IPS-11a (cell line): ENCODE measurements at regions not wholly inside any gene's neighbourhood (a gene's known extent, or its start where the extent isn't known, plus 50 kb on each side); places are given as distances from the start of the nearest gene placed in this dataset.

Experiments used
- H3K4me3 ChIP-seq: one replicate; pipeline ENCODE4 v1.5.1; 2013; ENCODE audit warnings: low read depth, low read length, control low read depth

GRCh38 chr1:189350983-189351616, 1126.6 kb downstream of the BRINP3 start:
- H3K4me3 ChIP-seq = no peak overlapping the region

- no peak overlapping the region for H3K4me3 ChIP-seq
These were observed 1125.7 kb downstream of the BRINP3 start for GRCh38 chr1:189351960-189352359.

GRCh38 chr1:189356206-189356605, 1121.5 kb downstream of the BRINP3 start:
- no peak overlapping the region for H3K4me3 ChIP-seq

- no peak overlapping the region for H3K4me3 ChIP-seq
These were observed 1120.3 kb downstream of the BRINP3 start for GRCh38 chr1:189357317-189357716.

- no peak overlapping the region for H3K4me3 ChIP-seq
These were observed 1108.1 kb downstream of the BRINP3 start for GRCh38 chr1:189369612-189370011.

GRCh38 chr1:189374816-189375215, 1102.8 kb downstream of the BRINP3 start:
- H3K4me3 ChIP-seq = no peak overlapping the region

GRCh38 chr1:189405419-189405818, 1072.2 kb downstream of the BRINP3 start:
- H3K4me3 ChIP-seq = no peak overlapping the region

- no peak overlapping the region for H3K4me3 ChIP-seq
These were observed 1067.9 kb downstream of the BRINP3 start for GRCh38 chr1:189409774-189410173.

GRCh38 chr1:189424746-189425331, 1052.8 kb downstream of the BRINP3 start:
- no peak overlapping the region for H3K4me3 ChIP-seq

GRCh38 chr1:189429610-189430009, 1048.1 kb downstream of the BRINP3 start:
- H3K4me3 ChIP-seq = no peak overlapping the region

GRCh38 chr1:189431447-189431846, 1046.2 kb downstream of the BRINP3 start:
- no peak overlapping the region for H3K4me3 ChIP-seq

GRCh38 chr1:189432753-189433152, 1044.9 kb downstream of the BRINP3 start:
- H3K4me3 ChIP-seq = no peak overlapping the region

- no peak overlapping the region for H3K4me3 ChIP-seq
These were observed 1043.2 kb downstream of the BRINP3 start for GRCh38 chr1:189434461-189434860.

GRCh38 chr1:189435398-189435797, 1042.3 kb downstream of the BRINP3 start:
- no peak overlapping the region for H3K4me3 ChIP-seq

GRCh38 chr1:189438808-189439207, 1038.9 kb downstream of the BRINP3 start:
- no peak overlapping the region for H3K4me3 ChIP-seq

- H3K4me3 ChIP-seq = no peak overlapping the region
These were observed 1014.5 kb downstream of the BRINP3 start for GRCh38 chr1:189463166-189463565.

GRCh38 chr1:189496768-189497167, 980.9 kb downstream of the BRINP3 start:
- H3K4me3 ChIP-seq = no peak overlapping the region

GRCh38 chr1:189499736-189500135, 977.9 kb downstream of the BRINP3 start:
- no peak overlapping the region for H3K4me3 ChIP-seq

- no peak overlapping the region for H3K4me3 ChIP-seq
These were observed 976.9 kb downstream of the BRINP3 start for GRCh38 chr1:189500778-189501177.

GRCh38 chr1:189510827-189511226, 966.8 kb downstream of the BRINP3 start:
- H3K4me3 ChIP-seq = no peak overlapping the region

- H3K4me3 ChIP-seq = no peak overlapping the region
These were observed 964.6 kb downstream of the BRINP3 start for GRCh38 chr1:189513091-189513490.

GRCh38 chr1:189522441-189522840, 955.2 kb downstream of the BRINP3 start:
- no peak overlapping the region for H3K4me3 ChIP-seq

- H3K4me3 ChIP-seq = no peak overlapping the region
These were observed 953.2 kb downstream of the BRINP3 start for GRCh38 chr1:189524501-189524900.
